Progenitor cell of endocrine pancreas (in vitro differentiated cells): ENCODE measurements at regions not wholly inside any gene's neighbourhood (a gene's known extent, or its start where the extent isn't known, plus 50 kb on each side); places are given as distances from the start of the nearest gene placed in this dataset.

Source experiments
- DNase-seq: peaks from one replicate; pipeline ENCODE4 v3.0.0; 2021; ENCODE audit warnings: low spot score; ENCODE audit not compliant: unreplicated experiment
- H3K27ac Mint-ChIP-seq: 2 replicates; pipeline ENCODE4 v1.8.0; 2021; ENCODE audit warnings: mild to moderate bottlenecking, moderate library complexity, mixed read lengths
- H3K27me3 Mint-ChIP-seq: 2 replicates; pipeline ENCODE4 v1.8.0; 2021; ENCODE audit warnings: mixed read lengths
- H3K36me3 Mint-ChIP-seq: 2 replicates; pipeline ENCODE4 v1.8.0; 2022; ENCODE audit warnings: mixed read lengths; ENCODE audit not compliant: insufficient read depth
- H3K4me1 Mint-ChIP-seq: 2 replicates; pipeline ENCODE4 v1.8.0; 2021; ENCODE audit warnings: low read depth, mixed read lengths
- H3K4me3 Mint-ChIP-seq: 2 replicates; pipeline ENCODE4 v1.8.0; 2021; ENCODE audit warnings: low read depth, mild to moderate bottlenecking, moderate library complexity, mixed read lengths
- H3K9me3 Mint-ChIP-seq: 2 replicates; pipeline ENCODE4 v1.8.0; 2021; ENCODE audit warnings: low read depth, mixed read lengths
- TF ChIP-seq, protein P1 (sequence below): fragments of 200-600 bp; sonication (generic); IDR thresholded peaks from one replicate; pipeline ENCODE4 v1.5.0; 2021; ENCODE audit warnings: antibody characterized with exemption, mild to moderate bottlenecking; ENCODE audit not compliant: unreplicated experiment

DNA sequence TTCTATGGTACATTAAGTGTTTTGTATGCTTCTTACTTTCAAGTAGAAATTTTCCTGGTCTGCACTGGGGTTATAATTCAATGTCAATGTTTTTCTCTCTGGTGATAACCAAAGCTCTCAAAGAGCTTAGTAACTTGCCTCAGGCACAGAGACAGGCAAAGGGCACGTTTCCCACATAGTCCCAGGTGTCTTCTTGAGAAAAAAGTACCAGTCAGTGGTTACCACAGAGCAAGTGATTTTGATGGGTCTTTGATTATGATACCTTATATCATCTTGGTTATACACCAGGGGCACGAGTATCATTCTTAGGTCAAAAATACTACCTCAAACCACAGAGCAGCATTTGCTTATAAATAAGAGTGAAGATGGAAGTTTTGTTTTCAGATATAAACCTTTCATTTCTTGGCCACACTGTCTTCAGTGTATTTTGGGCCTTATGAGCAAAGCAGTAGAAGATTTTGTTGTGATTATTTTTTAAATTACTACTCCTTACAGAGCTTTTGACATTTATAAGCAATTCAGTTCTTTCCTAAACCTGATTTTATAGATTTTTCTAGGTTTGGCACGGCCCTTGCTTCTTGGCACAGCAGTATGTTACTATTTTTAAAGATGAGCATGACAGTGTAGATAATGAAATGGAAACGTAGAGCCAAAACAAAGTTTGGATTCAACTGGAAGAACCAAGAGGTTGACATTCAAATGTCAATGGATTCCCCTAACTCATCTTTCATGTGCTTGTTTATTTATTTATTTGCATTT, 85.3 kb upstream of the TLL1 start:
- H3K4me3 Mint-ChIP-seq: no peak overlapping the region
- no peak overlapping the region for H3K27ac Mint-ChIP-seq
- peaks cover 8% of the 10 kb centered on the region for H3K27me3 Mint-ChIP-seq
- no peaks in the 10 kb centered on the region for H3K9me3 Mint-ChIP-seq
- TF ChIP-seq, protein P1, sequence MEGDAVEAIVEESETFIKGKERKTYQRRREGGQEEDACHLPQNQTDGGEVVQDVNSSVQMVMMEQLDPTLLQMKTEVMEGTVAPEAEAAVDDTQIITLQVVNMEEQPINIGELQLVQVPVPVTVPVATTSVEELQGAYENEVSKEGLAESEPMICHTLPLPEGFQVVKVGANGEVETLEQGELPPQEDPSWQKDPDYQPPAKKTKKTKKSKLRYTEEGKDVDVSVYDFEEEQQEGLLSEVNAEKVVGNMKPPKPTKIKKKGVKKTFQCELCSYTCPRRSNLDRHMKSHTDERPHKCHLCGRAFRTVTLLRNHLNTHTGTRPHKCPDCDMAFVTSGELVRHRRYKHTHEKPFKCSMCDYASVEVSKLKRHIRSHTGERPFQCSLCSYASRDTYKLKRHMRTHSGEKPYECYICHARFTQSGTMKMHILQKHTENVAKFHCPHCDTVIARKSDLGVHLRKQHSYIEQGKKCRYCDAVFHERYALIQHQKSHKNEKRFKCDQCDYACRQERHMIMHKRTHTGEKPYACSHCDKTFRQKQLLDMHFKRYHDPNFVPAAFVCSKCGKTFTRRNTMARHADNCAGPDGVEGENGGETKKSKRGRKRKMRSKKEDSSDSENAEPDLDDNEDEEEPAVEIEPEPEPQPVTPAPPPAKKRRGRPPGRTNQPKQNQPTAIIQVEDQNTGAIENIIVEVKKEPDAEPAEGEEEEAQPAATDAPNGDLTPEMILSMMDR: no peak
- DNase-seq: no peak
- no peaks in the 10 kb centered on the region for H3K36me3 Mint-ChIP-seq
- H3K4me1 Mint-ChIP-seq: no peaks in the 10 kb centered on the region

DNA sequence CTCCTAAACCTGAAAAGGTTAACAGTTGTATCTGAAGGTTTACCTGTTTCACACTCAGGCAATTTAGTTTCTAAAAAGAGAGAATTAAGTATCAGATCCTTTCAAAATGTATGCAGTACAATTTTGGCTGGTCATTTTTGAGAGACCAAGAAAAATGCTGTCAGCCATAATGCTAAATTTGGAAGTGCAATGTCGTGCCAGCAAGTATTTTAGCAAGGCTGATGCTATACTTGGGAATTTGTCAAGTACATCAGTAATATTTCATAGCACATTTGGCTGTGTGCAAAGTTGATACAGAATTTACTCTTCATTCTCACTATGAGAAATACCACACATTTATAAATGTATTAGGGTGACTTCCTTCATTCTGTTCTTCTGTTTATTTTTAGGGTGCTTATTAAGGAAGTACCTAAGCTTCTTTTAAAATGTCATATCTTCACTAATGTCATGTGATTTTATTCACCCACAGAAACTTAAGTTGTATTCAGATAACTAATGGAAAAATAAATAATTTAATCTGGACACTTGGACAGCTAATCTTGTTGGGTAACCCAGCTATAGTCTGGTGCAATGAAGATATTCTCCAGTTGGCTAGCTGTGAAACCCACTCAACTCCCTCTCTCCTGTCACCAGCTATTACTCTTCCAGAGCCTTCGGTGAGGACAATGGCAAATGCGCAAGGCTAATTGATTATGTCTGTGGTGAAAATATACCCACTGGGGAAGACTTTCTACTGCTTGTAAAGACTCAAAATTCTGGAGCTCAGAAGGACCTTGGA, 84.2 kb upstream of the TLL1 start:
- Mint-ChIP-seq H3K4me3 (no peak overlapping the region), H3K4me1 (peaks cover 1% of the 10 kb centered on the region), H3K27ac (no peak overlapping the region), H3K27me3 (peaks cover 12% of the 10 kb centered on the region), H3K36me3 (no peaks in the 10 kb centered on the region), H3K9me3 (no peaks in the 10 kb centered on the region)
- DNase-seq: no peak
- TF ChIP-seq, protein P1: no peak

DNA sequence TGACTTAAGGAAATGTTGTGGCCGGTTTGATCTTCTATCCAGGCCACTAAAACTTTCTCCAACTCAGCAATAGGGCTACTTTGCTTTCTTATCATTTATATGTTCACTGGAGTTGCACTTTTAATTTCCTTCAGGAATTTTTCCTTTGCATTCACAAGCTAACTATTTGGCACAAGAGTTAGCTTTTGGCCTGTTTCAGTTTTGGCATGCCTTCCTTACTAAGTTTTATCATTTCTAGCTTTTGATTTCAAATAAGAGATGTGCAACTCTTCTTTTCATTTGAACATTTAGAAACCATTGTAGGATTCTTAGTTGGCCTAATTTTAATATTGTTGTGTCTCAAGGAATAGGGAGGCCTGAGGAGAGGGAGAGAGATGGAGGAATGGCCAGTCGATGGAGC, 79.8 kb upstream of the TLL1 start:
- H3K36me3 Mint-ChIP-seq: peaks cover 5% of the 10 kb centered on the region
- H3K4me3 Mint-ChIP-seq: no peak overlapping the region
- H3K27ac Mint-ChIP-seq: no peak overlapping the region
- H3K27me3 Mint-ChIP-seq: peaks cover 19% of the 10 kb centered on the region
- no peak for DNase-seq
- TF ChIP-seq, protein P1: no peak
- peaks cover 10% of the 10 kb centered on the region for H3K4me1 Mint-ChIP-seq
- H3K9me3 Mint-ChIP-seq: peaks cover 10% of the 10 kb centered on the region

DNA sequence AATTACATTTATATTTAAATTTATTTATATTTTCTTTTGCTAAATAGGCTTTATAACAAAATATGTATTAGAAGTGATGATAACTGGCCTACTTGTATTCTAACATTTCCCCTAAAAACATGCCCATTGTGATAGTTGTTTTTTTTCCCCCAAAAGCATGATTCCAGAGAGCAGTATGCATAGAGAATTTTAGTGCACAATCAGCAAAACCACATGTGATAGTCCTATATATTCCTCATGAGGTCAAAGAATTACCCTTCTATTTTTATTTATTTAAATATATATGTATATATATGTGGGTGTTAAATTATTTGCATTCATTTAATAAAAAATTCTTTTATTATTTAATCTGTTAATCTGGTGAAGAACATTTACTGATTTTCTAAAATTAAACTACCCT, 78.2 kb upstream of the TLL1 start:
- TF ChIP-seq, protein P1: no peak
- Mint-ChIP-seq H3K27me3 (peaks cover 22% of the 10 kb centered on the region), H3K4me3 (no peak overlapping the region), H3K9me3 (peaks cover 15% of the 10 kb centered on the region), H3K27ac (no peak overlapping the region), H3K36me3 (peaks cover 5% of the 10 kb centered on the region), H3K4me1 (peaks cover 10% of the 10 kb centered on the region)
- DNase-seq: no peak

DNA sequence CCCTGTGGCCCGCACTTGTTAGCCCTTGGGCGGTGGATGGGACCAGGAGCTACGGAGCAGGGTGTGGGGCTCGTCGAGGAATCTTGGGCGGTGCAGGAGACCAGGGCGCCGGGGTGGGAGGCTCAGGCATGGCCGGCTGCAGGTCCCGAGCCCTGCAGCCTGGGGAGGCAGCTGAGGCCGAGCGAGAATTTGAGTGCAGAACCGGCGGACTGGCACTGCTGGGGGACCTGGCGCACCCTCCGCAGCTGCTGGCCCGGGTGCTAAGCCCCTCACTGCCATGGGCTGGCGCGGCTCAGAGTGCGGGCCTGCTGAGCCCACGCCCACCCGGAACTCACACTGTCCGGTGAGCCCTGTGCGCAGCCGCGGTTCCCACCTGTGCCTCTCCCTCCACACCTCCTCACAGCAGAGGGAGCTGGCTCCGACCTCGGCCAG, 73.6 kb upstream of the TLL1 start:
- Mint-ChIP-seq H3K9me3 (peaks cover 15% of the 10 kb centered on the region), H3K27me3 (peaks cover 26% of the 10 kb centered on the region), H3K27ac (no peak overlapping the region), H3K4me1 (peaks cover 9% of the 10 kb centered on the region), H3K36me3 (peaks cover 5% of the 10 kb centered on the region), H3K4me3 (no peak overlapping the region)
- DNase-seq: no peak
- TF ChIP-seq, protein P1: no peak
